Skeletal muscle tissue (tissue), 3 donors: ENCODE measurements at regions not wholly inside any gene's neighbourhood (a gene's known extent, or its start where the extent isn't known, plus 50 kb on each side); places are given as distances from the start of the nearest gene placed in this dataset.

Experiments
- H3K27ac ChIP-seq: one replicate; pipeline ENCODE4 v1.7.0; 2013; ENCODE audit warnings: mild to moderate bottlenecking, low read depth, low read length, inconsistent platforms
- H3K27me3 ChIP-seq, 3 donors: one replicate each; pipeline ENCODE4 v1.7.0; 2013; ENCODE audit warnings: low read length in 3 of 3; ENCODE audit not compliant: control insufficient read depth in 3 of 3, insufficient read depth in 3 of 3
- H3K36me3 ChIP-seq, 3 donors: one replicate each; pipeline ENCODE4 v1.7.0; 2013; ENCODE audit warnings: low read length in 3 of 3; ENCODE audit not compliant: control insufficient read depth in 3 of 3, insufficient read depth in 3 of 3
- H3K4me1 ChIP-seq, 3 donors: one replicate each; pipeline ENCODE4 v1.7.0; 2013; ENCODE audit warnings: low read length in 3 of 3, mild to moderate bottlenecking in 3 of 3; ENCODE audit not compliant: control insufficient read depth in 3 of 3, insufficient read depth in 3 of 3
- H3K4me3 ChIP-seq, 3 donors: one replicate each; pipeline ENCODE4 v1.7.0; 2013; ENCODE audit warnings: low read length in 3 of 3
- H3K9ac ChIP-seq, 3 donors: one replicate each; pipeline ENCODE4 v1.7.0; 2013; ENCODE audit warnings: low read length in 3 of 3, mild to moderate bottlenecking in 3 of 3, moderate library complexity in 2 of 3, low read depth in 1 of 3
- H3K9me3 ChIP-seq, 3 donors: one replicate each; pipeline ENCODE4 v1.7.0; 2013; ENCODE audit warnings: low read length in 3 of 3; ENCODE audit not compliant: control insufficient read depth in 3 of 3
- donor health status: Osteomylitis.

DNA sequence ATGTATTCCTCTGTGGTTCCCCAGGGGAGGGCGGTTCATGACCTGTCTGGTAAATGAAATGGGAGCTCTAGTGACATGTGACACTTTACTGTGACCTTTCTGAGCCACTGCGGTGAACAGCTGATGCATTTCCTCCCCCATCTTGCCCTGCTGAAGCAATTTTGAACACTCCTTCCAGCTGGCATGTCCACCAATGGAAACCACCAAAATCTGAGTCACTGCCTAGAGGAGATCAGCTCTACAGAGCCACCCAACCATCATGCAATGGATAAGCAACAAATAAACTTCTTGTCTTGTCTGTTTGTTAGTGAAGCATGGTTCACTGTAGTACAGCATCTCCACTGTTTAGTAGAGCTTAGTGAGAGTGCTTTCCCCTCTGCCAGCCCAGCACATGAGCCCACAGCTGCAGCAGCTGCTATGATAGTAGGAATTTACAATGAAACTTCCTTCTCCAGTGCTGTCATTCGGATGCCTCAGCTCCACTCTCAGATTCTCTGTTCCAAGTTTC, 479.4 kb downstream of the NTRK3 start:
- Histone ChIP-seq H3K9me3 (no peaks in the 10 kb centered on the region), H3K36me3 (no peaks in the 10 kb centered on the region), H3K9ac (no peak overlapping the region), H3K4me1 (peaks cover 5 to 16% (median 11%) of the 10 kb centered on the region in 3 donors), H3K27me3 (no peaks in the 10 kb centered on the region), H3K27ac (no peak overlapping the region), H3K4me3 (no peak overlapping the region)

DNA sequence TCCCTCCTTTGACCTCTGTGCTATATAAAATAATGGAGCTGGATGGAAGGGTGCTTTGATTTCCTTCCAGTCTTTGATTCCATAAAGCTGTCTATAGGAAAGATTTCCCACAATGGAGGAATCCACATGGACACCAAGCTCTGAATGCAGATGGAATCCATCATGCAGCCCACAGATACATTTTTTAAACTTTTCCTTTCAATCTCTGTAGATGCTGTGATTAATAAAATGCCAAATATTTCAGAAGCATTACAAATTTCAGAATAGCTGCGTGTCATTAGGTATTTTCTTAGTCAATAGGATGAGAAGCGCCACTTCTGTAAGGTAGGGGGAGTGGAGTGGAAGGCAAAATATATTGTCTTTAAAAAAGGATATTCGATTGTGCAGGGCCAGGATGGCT, 489.0 kb downstream of the NTRK3 start:
- no peaks in the 10 kb centered on the region for H3K9me3 ChIP-seq
- H3K9ac ChIP-seq = no peak overlapping the region
- no peaks in the 10 kb centered on the region for H3K27me3 ChIP-seq
- H3K4me3 ChIP-seq = no peak overlapping the region
- H3K4me1 ChIP-seq = no peaks in the 10 kb centered on the region
- no peaks in the 10 kb centered on the region for H3K36me3 ChIP-seq
- H3K27ac ChIP-seq = no peak overlapping the region

DNA sequence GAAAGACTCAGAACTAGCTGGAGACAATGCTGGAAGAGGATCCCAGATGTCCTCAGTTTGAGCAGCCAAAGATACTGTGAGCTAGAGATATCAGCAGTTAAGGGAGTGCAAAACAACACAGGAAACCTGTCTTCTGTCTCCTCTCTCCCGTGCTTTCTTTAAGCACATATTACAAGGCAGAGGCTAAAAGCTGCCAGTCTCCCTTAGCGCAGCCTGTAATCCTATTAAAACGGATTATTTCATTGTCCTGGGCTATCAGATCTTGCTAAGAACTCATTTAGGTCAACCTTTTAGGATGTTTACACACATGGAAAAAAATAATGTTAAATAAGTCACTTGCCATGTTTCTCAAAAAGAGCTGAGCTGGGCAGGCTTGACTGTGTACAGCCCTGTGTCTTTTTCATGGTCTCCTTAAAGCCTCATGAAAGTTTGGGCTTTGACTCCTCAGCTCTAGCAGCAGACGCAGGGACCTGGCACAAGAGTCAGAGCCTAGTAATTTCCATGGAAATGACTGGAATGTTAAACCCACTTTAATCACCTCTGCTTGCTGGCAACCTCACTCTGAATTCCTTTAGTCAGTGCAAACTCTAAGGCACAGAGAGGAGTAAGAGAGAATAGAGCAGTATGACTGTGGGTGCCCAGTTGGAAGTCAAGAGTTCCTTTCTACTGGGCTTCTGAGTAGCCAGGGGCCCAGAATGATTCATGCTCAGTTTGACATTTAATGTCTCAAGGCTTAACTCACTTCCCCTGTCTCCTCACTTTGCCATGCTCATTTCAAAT, 491.9 kb downstream of the NTRK3 start:
- no peak overlapping the region for H3K4me3 ChIP-seq
- H3K9ac ChIP-seq = no peak overlapping the region
- no peaks in the 10 kb centered on the region for H3K27me3 ChIP-seq
- H3K9me3 ChIP-seq = no peaks in the 10 kb centered on the region
- H3K36me3 ChIP-seq = no peaks in the 10 kb centered on the region
- no peaks in the 10 kb centered on the region for H3K4me1 ChIP-seq
- no peak overlapping the region for H3K27ac ChIP-seq

DNA sequence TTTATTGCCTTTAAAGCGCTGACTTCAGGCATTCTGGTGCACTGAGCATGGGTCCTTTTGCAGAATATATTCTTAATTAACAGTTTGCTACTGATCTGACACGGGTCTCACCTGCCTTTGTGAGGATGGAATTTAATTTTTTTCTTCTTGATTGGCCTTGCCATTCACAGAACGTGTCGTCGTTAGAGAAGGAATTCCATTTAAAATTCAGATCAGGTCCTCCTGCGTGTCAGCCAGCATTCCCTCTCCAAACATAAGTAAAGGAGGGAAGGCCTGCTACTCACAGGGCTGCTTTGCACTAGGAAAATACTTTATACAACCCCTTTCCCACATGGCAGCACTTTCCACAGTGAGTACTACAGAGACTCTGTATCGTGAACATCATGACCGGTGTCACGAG, 492.7 kb downstream of the NTRK3 start:
- H3K9me3 ChIP-seq = no peaks in the 10 kb centered on the region
- H3K27ac ChIP-seq = no peak overlapping the region
- no peak overlapping the region for H3K9ac ChIP-seq
- H3K36me3 ChIP-seq = no peaks in the 10 kb centered on the region
- no peak overlapping the region for H3K4me3 ChIP-seq
- H3K27me3 ChIP-seq = no peaks in the 10 kb centered on the region
- H3K4me1 ChIP-seq = peaks cover 0 to under 1% (median 0%) of the 10 kb centered on the region in 3 donors

DNA sequence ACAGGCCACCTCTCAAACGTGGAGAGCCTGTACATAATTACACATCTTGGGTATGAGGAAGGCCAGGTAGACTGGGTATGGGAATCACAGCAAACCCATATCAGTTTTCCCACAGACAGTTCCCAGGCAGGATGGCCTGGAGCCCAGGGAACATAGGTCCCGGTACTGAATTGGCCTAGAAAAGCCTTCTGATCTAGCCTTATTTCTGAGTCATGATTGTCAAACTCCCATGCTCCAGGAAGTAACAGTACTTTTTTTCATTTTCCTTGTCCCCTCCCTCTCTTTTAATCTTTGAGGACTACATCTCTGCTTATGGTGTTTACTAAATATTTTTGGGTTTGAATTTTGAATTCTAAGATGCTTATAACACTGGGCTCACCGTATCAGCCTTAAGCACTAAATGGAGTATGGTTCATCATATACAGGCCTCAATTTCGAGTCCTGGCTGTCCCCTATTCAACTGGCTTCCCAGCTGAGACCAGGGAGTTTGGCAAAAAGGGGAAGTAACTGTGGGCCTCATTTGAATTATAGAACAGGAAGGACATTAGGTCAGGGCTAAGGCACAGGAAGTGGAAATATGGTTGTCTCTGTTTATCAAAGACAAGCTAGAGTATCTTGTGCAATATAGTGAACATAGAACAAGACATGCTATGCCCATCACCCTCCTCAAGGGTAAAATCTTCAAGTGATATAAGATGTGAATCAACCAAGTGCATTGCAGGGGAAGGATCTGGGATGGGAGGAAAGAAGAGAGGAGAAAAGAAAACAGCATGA, 494.6 kb downstream of the NTRK3 start:
- Histone ChIP-seq H3K9me3 (no peaks in the 10 kb centered on the region), H3K36me3 (no peaks in the 10 kb centered on the region), H3K27ac (no peak overlapping the region), H3K4me1 (peaks cover 0 to 4% (median 0%) of the 10 kb centered on the region in 3 donors), H3K4me3 (no peak overlapping the region), H3K27me3 (no peaks in the 10 kb centered on the region), H3K9ac (no peak overlapping the region)

DNA sequence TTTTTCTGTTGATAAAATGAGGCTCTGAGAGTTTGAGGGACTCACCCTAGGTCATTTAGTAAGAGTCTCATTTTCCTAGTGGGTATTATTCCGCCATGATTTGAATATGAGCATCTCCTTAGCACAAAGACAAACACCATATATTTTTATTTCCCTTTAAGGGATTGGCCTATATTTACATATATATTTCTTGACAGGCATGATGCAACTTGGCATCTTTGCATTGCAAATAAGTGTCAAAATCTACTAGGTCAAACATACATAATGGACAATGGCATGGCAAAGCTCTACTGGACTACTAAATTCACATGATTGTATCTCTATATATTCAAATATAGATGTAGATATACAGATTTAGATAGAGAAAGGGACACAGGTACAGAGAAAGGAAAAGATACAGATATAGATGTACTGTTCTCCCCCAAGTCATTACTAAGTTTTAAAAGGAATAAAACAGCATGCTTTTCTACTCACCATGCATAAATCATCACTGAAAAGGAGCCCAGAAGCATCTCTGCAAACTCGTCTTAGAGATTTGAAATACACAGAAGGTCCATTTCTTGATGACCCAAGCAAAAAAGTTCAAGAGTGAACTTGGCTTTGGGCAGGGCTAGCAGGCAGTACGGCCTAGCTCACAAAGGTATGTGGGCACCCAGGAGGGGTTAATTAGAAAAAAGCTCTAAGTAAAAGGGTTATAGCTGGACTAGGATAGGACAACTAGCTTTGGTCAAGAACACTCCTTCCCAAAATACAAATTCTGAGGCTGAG, 495.8 kb downstream of the NTRK3 start:
- peaks cover 0 to 4% (median 0%) of the 10 kb centered on the region in 3 donors for H3K4me1 ChIP-seq
- H3K27ac ChIP-seq = no peak overlapping the region
- no peak overlapping the region for H3K9ac ChIP-seq
- H3K27me3 ChIP-seq = no peaks in the 10 kb centered on the region
- H3K9me3 ChIP-seq = no peaks in the 10 kb centered on the region
- H3K4me3 ChIP-seq = no peak overlapping the region
- H3K36me3 ChIP-seq = no peaks in the 10 kb centered on the region

DNA sequence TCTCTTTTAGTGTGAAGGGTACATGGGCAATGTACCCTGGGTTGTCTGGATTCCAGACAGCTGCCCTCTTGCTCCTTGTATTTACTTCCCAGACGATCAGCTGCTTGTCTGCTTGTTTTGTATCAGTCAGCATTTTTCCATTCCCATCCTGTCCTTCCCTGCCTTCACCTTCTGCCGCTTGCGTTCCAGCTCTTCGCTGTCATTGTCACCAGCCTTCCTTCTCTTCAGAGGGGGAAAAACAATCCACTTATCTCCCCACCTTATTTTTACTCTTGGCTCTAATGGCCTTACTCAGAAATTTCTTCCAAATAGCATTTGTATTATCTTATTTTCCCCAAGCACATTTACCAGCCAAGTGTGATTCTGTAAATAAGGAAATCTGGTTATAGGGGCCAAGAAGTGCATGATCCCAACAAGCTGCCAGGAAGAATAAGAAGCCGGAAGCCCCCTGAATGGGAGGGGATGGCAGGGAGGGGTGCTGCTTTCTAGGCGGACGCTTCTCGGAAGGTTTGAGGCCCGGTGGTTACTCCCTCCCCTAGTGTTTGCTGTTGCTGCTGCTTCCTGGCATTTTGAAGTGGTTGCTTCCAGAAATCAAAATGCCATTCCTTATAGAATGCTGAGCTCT, 497.6 kb downstream of the NTRK3 start:
- H3K36me3 ChIP-seq = no peaks in the 10 kb centered on the region

DNA sequence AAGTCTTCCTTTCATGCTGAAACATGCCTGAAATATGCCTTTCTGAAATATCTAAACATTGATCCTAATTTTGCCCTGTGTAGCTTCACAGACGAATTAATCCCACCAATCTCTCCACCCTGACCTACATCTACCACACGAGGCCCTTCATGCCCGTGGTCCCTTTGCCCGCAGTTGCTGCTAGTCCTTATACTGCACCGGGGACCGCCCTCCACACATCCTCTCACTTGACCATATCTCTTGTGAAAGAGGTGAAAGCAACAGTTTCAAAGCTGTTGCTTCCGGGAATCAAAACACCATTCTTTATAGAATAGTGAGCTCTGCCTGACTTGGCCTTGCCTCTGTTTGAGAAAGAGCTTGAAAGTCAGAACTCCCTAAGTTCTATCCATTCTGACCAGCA, 499.5 kb downstream of the NTRK3 start:
- Histone ChIP-seq H3K27ac (no peak overlapping the region), H3K4me1 (peaks cover 0 to 8% (median 6%) of the 10 kb centered on the region in 3 donors), H3K4me3 (no peak overlapping the region), H3K9ac (no peak overlapping the region), H3K9me3 (no peaks in the 10 kb centered on the region), H3K27me3 (no peaks in the 10 kb centered on the region), H3K36me3 (no peaks in the 10 kb centered on the region)

More for the DNA sequence above, 497.6 kb downstream of the NTRK3 start:
- Histone ChIP-seq H3K4me3 (no peak overlapping the region), H3K9me3 (no peaks in the 10 kb centered on the region), H3K4me1 (peaks cover 0 to 4% (median 0%) of the 10 kb centered on the region in 3 donors), H3K27me3 (no peaks in the 10 kb centered on the region), H3K9ac (no peak overlapping the region), H3K27ac (no peak overlapping the region)

DNA sequence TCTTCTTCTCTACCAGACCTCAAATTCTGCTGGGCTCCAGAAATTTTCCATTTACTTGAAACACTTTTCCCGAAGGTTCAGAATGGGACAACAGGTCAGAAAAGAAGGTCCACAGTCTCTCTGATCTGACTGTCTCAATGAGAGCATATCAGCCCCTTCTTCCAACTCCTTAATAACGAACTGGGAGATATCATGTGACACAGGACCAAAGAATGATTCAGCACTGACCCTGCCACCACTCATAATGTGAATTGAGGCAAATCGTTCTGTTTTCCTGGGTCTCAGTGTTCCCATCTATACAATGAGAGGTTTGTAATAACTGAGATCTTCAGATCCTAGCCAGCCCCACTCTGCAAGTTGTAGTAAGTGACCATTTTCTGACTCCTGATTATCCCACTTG, 500.5 kb downstream of the NTRK3 start:
- no peaks in the 10 kb centered on the region for H3K9me3 ChIP-seq
- no peaks in the 10 kb centered on the region for H3K36me3 ChIP-seq
- H3K4me3 ChIP-seq = no peak overlapping the region
- H3K9ac ChIP-seq = no peak overlapping the region
- peaks cover 0 to 9% (median 6%) of the 10 kb centered on the region in 3 donors for H3K4me1 ChIP-seq
- no peaks in the 10 kb centered on the region for H3K27me3 ChIP-seq
- no peak overlapping the region for H3K27ac ChIP-seq
